ENCODE measurements at regions not wholly inside any gene's neighbourhood (a gene's known extent, or its start where the extent isn't known, plus 50 kb on each side); places are given as distances from the start of the nearest gene placed in this dataset.

- intact Hi-C loops (cut with DNase I) = no loop called here
- no peaks in the 10 kb centered on the region for H3K4me1 ChIP-seq
- DNase-seq = no peak
These were observed 98.5 kb upstream of the GPC1 start for GRCh38 chr2:240336820-240337427.

GRCh38 chr2:240338274-240338673 lies 97.2 kb upstream of the GPC1 start:
- H3K27me3 ChIP-seq = no peaks in the 10 kb centered on the region
- no peak overlapping the region for H3K9ac ChIP-seq (ENCODE audit: low read depth in 2 of 2, low read length in 2 of 2)
- H3K27ac ChIP-seq = no peak overlapping the region
- no peak for DNase-seq
- H3K4me3 ChIP-seq = no peak overlapping the region
- H3K36me3 ChIP-seq = no peaks in the 10 kb centered on the region
- no peaks in the 10 kb centered on the region for H3K9me3 ChIP-seq
- TF ChIP-seq CTCF (IDR thresholded peaks at IDR 0.05) = no peak
- no peaks in the 10 kb centered on the region for H3K4me1 ChIP-seq
- intact Hi-C loops (cut with DNase I) = no loop called here

More at GRCh38 chr2:240336820-240337427, 98.5 kb upstream of the GPC1 start:
- H3K36me3 ChIP-seq = no peaks in the 10 kb centered on the region
- H3K4me3 ChIP-seq = no peak overlapping the region
- H3K27ac ChIP-seq = no peak overlapping the region
- H3K9ac ChIP-seq (ENCODE audit: low read depth in 2 of 2, low read length in 2 of 2) = no peak overlapping the region
- no peak for TF ChIP-seq CTCF (IDR thresholded peaks at IDR 0.05)
- H3K9me3 ChIP-seq = no peaks in the 10 kb centered on the region
- no peaks in the 10 kb centered on the region for H3K27me3 ChIP-seq

GRCh38 chr2:240339411-240340360 lies 95.8 kb upstream of the GPC1 start:
- H3K4me1 ChIP-seq = no peaks in the 10 kb centered on the region
- no peaks in the 10 kb centered on the region for H3K36me3 ChIP-seq
- no peak for TF ChIP-seq CTCF (IDR thresholded peaks at IDR 0.05)
- no peak overlapping the region for H3K9ac ChIP-seq (ENCODE audit: low read depth in 2 of 2, low read length in 2 of 2)
- H3K27me3 ChIP-seq = no peaks in the 10 kb centered on the region
- intact Hi-C loops (cut with DNase I) = no loop called here
- no peaks in the 10 kb centered on the region for H3K9me3 ChIP-seq
- no peak overlapping the region for H3K4me3 ChIP-seq
- no peak for DNase-seq
- no peak overlapping the region for H3K27ac ChIP-seq

GRCh38 chr2:240340361-240340761 lies 95.1 kb upstream of the GPC1 start:
- H3K4me3 ChIP-seq = no peak overlapping the region
- no peak for TF ChIP-seq CTCF (IDR thresholded peaks at IDR 0.05)
- no peaks in the 10 kb centered on the region for H3K4me1 ChIP-seq
- no peak for DNase-seq
- H3K27ac ChIP-seq = no peak overlapping the region
- intact Hi-C loops (cut with DNase I) = no loop called here
- H3K9me3 ChIP-seq = no peaks in the 10 kb centered on the region
- H3K9ac ChIP-seq (ENCODE audit: low read depth in 2 of 2, low read length in 2 of 2) = no peak overlapping the region
- no peaks in the 10 kb centered on the region for H3K36me3 ChIP-seq
- no peaks in the 10 kb centered on the region for H3K27me3 ChIP-seq

GRCh38 chr2:240341064-240341463 lies 94.4 kb upstream of the GPC1 start:
- H3K4me1 ChIP-seq = no peaks in the 10 kb centered on the region
- no peak for DNase-seq
- no peak overlapping the region for H3K27ac ChIP-seq
- H3K9me3 ChIP-seq = no peaks in the 10 kb centered on the region
- no peak for TF ChIP-seq CTCF (IDR thresholded peaks at IDR 0.05)
- H3K36me3 ChIP-seq = no peaks in the 10 kb centered on the region
- no peak overlapping the region for H3K4me3 ChIP-seq
- H3K9ac ChIP-seq (ENCODE audit: low read depth in 2 of 2, low read length in 2 of 2) = no peak overlapping the region
- H3K27me3 ChIP-seq = no peaks in the 10 kb centered on the region
- intact Hi-C loops (cut with DNase I) = no loop called here

All from colonic mucosa (tissue), 4 donors.